ENCODE measurements at regions not wholly inside any gene's neighbourhood (a gene's known extent, or its start where the extent isn't known, plus 50 kb on each side); places are given as distances from the start of the nearest gene placed in this dataset.

- no peak for TF ChIP-seq CTCF (IDR thresholded peaks at IDR 0.05; ENCODE audit: low read depth, low read length)
- Histone ChIP-seq H3K27ac (no peak overlapping the region), H3K36me3 (no peaks in the 10 kb centered on the region), H3K4me1 (ENCODE audit: low read depth) (peaks cover 18% of the 10 kb centered on the region), H3K4me3 (no peak overlapping the region), H3K27me3 (no peaks in the 10 kb centered on the region), H3K9me3 (ENCODE audit: low read depth) (no peaks in the 10 kb centered on the region)
- no peak for DNase-seq (ENCODE audit: low read depth in 1 of 2, low spot score in 1 of 2)
Observed at GRCh38 chr21:43323244-43324005, 103.5 kb downstream of the SIK1 start.

GRCh38 chr21:43322805-43323204 is 104.1 kb downstream of the SIK1 start:
- no peak for DNase-seq (ENCODE audit: low read depth in 1 of 2, low spot score in 1 of 2)
- Histone ChIP-seq H3K27me3 (no peaks in the 10 kb centered on the region), H3K4me3 (no peak overlapping the region), H3K4me1 (ENCODE audit: low read depth) (peaks cover 12% of the 10 kb centered on the region), H3K9me3 (ENCODE audit: low read depth) (no peaks in the 10 kb centered on the region), H3K36me3 (no peaks in the 10 kb centered on the region), H3K27ac (no peak overlapping the region)
- no peak for TF ChIP-seq CTCF (IDR thresholded peaks at IDR 0.05; ENCODE audit: low read depth, low read length)

GRCh38 chr21:43322311-43322710 is 104.6 kb downstream of the SIK1 start:
- Histone ChIP-seq H3K27me3 (no peaks in the 10 kb centered on the region), H3K4me3 (no peak overlapping the region), H3K27ac (no peak overlapping the region), H3K4me1 (ENCODE audit: low read depth) (peaks cover 9% of the 10 kb centered on the region), H3K36me3 (no peaks in the 10 kb centered on the region), H3K9me3 (ENCODE audit: low read depth) (no peaks in the 10 kb centered on the region)
- DNase-seq (ENCODE audit: low read depth in 1 of 2, low spot score in 1 of 2) = no peak
- no peak for TF ChIP-seq CTCF (IDR thresholded peaks at IDR 0.05; ENCODE audit: low read depth, low read length)

GRCh38 chr21:43321611-43322010 is 105.3 kb downstream of the SIK1 start:
- no peaks in the 10 kb centered on the region for H3K36me3 ChIP-seq
- H3K9me3 ChIP-seq (ENCODE audit: low read depth) = no peaks in the 10 kb centered on the region
- peaks cover 6% of the 10 kb centered on the region for H3K4me1 ChIP-seq (ENCODE audit: low read depth)

GRCh38 chr21:43321111-43321510 is 105.8 kb downstream of the SIK1 start:
- no peaks in the 10 kb centered on the region for H3K36me3 ChIP-seq
- no peaks in the 10 kb centered on the region for H3K9me3 ChIP-seq (ENCODE audit: low read depth)
- H3K27me3 ChIP-seq = no peaks in the 10 kb centered on the region
- TF ChIP-seq CTCF (IDR thresholded peaks at IDR 0.05; ENCODE audit: low read depth, low read length) = no peak
- H3K27ac ChIP-seq = no peak overlapping the region
- H3K4me3 ChIP-seq = no peak overlapping the region
- no peak for DNase-seq (ENCODE audit: low read depth in 1 of 2, low spot score in 1 of 2)
- H3K4me1 ChIP-seq (ENCODE audit: low read depth) = peaks cover 1% of the 10 kb centered on the region

More at GRCh38 chr21:43321611-43322010, 105.3 kb downstream of the SIK1 start:
- Histone ChIP-seq H3K27me3 (no peaks in the 10 kb centered on the region), H3K4me3 (no peak overlapping the region), H3K27ac (no peak overlapping the region)
- DNase-seq (ENCODE audit: low read depth in 1 of 2, low spot score in 1 of 2) = no peak
- TF ChIP-seq CTCF (IDR thresholded peaks at IDR 0.05; ENCODE audit: low read depth, low read length) = no peak
